H1 (cell line): ENCODE measurements at regions not wholly inside any gene's neighbourhood (a gene's known extent, or its start where the extent isn't known, plus 50 kb on each side); places are given as distances from the start of the nearest gene placed in this dataset.

Experiments
- CTCF ChIA-PET: fragments of 300-600 bp; sonication (Branson Sonifier 250); formaldehyde crosslinking; loops from one replicate; lab custom pipeline; 2021; ENCODE audit not compliant: partially characterized antibody; lab: Charles Lee
- POLR2A ChIA-PET: fragments of 300-600 bp; sonication (Branson Sonifier 250); formaldehyde crosslinking; loops from one replicate; lab custom pipeline; 2021; ENCODE audit warnings: inconsistent platforms; ENCODE audit not compliant: partially characterized antibody; lab: Charles Lee
- DNase-seq, 2 experiments: peaks; one replicate each; pipeline versions ENCODE4 v3.0.0 to v3.0.0-alpha.2; 2010 to 2022; ENCODE audit warnings: low spot score in 2 of 2, low read depth in 1 of 2, mixed read lengths in 1 of 2
- FAIRE-seq: peaks from 2 replicates; lab custom pipeline; 2011; peaks lifted over from hg19 to GRCh38; lab: Jason Lieb, UNC
- H2AFZ ChIP-seq: 2 replicates; pipeline ENCODE4 v1.8.1; 2012; ENCODE audit warnings: low read length, inconsistent platforms
- H2AK5ac ChIP-seq: 2 replicates; pipeline ENCODE4 v1.6.1; 2013; ENCODE audit warnings: low read depth, low read length
- H2BK120ac ChIP-seq: replicated peaks from 2 replicates; pipeline ENCODE3; 2013; ENCODE audit warnings: low read depth, low read length, inconsistent platforms
- H2BK12ac ChIP-seq: 2 replicates; pipeline ENCODE4 v1.6.1; 2013; ENCODE audit warnings: low read depth, low read length
- H2BK15ac ChIP-seq: 2 replicates; pipeline ENCODE4 v1.6.1; 2013; ENCODE audit warnings: low read length
- H2BK20ac ChIP-seq: 2 replicates; pipeline ENCODE4 v1.6.1; 2013; ENCODE audit warnings: low read length
- H2BK5ac ChIP-seq: 2 replicates; pipeline ENCODE4 v1.6.1; 2013; ENCODE audit warnings: low read depth, low read length
- H3K14ac ChIP-seq: 2 replicates; pipeline ENCODE4 v1.6.1; 2013; ENCODE audit warnings: inconsistent platforms; ENCODE audit not compliant: insufficient read length
- H3K18ac ChIP-seq: 2 replicates; pipeline ENCODE4 v1.6.1; 2013; ENCODE audit warnings: low read length; ENCODE audit errors: extremely low read depth
- H3K23ac ChIP-seq: 2 replicates; pipeline ENCODE4 v1.6.1; 2013; ENCODE audit warnings: inconsistent platforms; ENCODE audit not compliant: insufficient read length
- H3K23me2 ChIP-seq: 2 replicates; pipeline ENCODE4 v1.6.1; 2013; ENCODE audit warnings: low read depth, low read length
- H3K27ac ChIP-seq: 2 replicates; pipeline ENCODE4 v1.6.1; 2011; ENCODE audit warnings: low read depth, low read length, inconsistent platforms
- H3K27me3 ChIP-seq, 4 experiments: replicated peaks in 1 of 4; 1 replicate in 1 of 4; 2 replicates in 3 of 4; pipeline versions ENCODE4 v1.6.1 to v1.8.1; 2011 to 2013; ENCODE audit warnings: low read length in 3 of 4, mild to moderate bottlenecking in 3 of 4, inconsistent platforms in 2 of 4, mixed read lengths in 2 of 4, moderate library complexity in 1 of 4; ENCODE audit not compliant: control insufficient read depth in 3 of 4, insufficient read depth in 3 of 4; ENCODE audit errors: extremely low read depth in 1 of 4
- H3K36me3 ChIP-seq, 4 experiments: 2 replicates each; pipeline versions ENCODE4 v1.6.1 to v1.8.1; 2011 to 2013; ENCODE audit warnings: mild to moderate bottlenecking in 4 of 4, low read length in 3 of 4, moderate library complexity in 2 of 4, control low read depth in 1 of 4, inconsistent platforms in 1 of 4; ENCODE audit not compliant: insufficient read depth in 4 of 4, control insufficient read depth in 2 of 4
- H3K4ac ChIP-seq: replicated peaks from 2 replicates; pipeline ENCODE3; 2013; ENCODE audit warnings: low read length, low read depth, mixed read lengths, inconsistent platforms; ENCODE audit not compliant: insufficient read length
- H3K4me1 ChIP-seq, 4 experiments: replicated peaks in 1 of 4; 1 replicate in 1 of 4; 2 replicates in 3 of 4; pipeline versions ENCODE4 v1.6.1 to v1.8.1; 2011 to 2013; ENCODE audit warnings: low read length in 3 of 4, inconsistent platforms in 2 of 4, mixed read lengths in 1 of 4; ENCODE audit not compliant: insufficient read depth in 4 of 4, control insufficient read depth in 3 of 4
- H3K4me2 ChIP-seq, 2 experiments: 2 replicates each; pipeline versions ENCODE4 v1.6.1 to v1.8.1; 2011 to 2013; ENCODE audit warnings: low read depth in 2 of 2, low read length in 2 of 2, control low read depth in 1 of 2, inconsistent platforms in 1 of 2, mild to moderate bottlenecking in 1 of 2; ENCODE audit not compliant: insufficient read depth in 1 of 2
- H3K4me3 ChIP-seq, 4 experiments: fragments of 200-600, 300-600 bp in 1 of 4; sonication (generic), shearing (Covaris generic), sonication (Bioruptor Twin) in 1 of 4; 2 replicates each; pipeline versions ENCODE4 v1.5.1 to v1.8.1; 2011 to 2016; ENCODE audit warnings: low read length in 4 of 4, low read depth in 3 of 4, control low read depth in 2 of 4, inconsistent platforms in 2 of 4, mild to moderate bottlenecking in 2 of 4, mixed read lengths in 1 of 4, moderate library complexity in 1 of 4; ENCODE audit not compliant: insufficient read depth in 2 of 4; ENCODE audit errors: extremely low read depth in 1 of 4
- H3K56ac ChIP-seq: replicated peaks from 2 replicates; pipeline ENCODE3; 2013; ENCODE audit warnings: low read depth, mild to moderate bottlenecking, mixed read lengths, low read length, inconsistent platforms; ENCODE audit not compliant: insufficient read length
- H3K79me1 ChIP-seq: 2 replicates; pipeline ENCODE4 v1.6.1; 2013; ENCODE audit warnings: low read depth, low read length, control low read depth
- H3K79me2 ChIP-seq, 2 experiments: 2 replicates each; pipeline versions ENCODE4 v1.6.1 to v1.8.1; 2012 to 2013; ENCODE audit warnings: low read length in 2 of 2, mild to moderate bottlenecking in 2 of 2, inconsistent platforms in 1 of 2; ENCODE audit not compliant: insufficient read depth in 2 of 2, control insufficient read depth in 1 of 2
- H3K9ac ChIP-seq, 4 experiments: replicated peaks in 1 of 4; 1 replicate in 1 of 4; 2 replicates in 3 of 4; pipeline versions ENCODE4 v1.6.1 to v1.8.1; 2011 to 2013; ENCODE audit warnings: low read depth in 3 of 4, low read length in 3 of 4, control low read depth in 2 of 4, mild to moderate bottlenecking in 2 of 4, moderate library complexity in 2 of 4, inconsistent platforms in 1 of 4; ENCODE audit errors: extremely low read depth in 1 of 4
- H3K9me3 ChIP-seq, 2 experiments: 2 replicates each; pipeline versions ENCODE4 v1.6.1 to v1.8.1; 2012 to 2013; ENCODE audit warnings: mild to moderate bottlenecking in 2 of 2, moderate library complexity in 2 of 2, control low read depth in 1 of 2, inconsistent platforms in 1 of 2, low read depth in 1 of 2, low read length in 1 of 2, mixed read lengths in 1 of 2; ENCODE audit not compliant: insufficient read depth in 2 of 2
- H4K20me1 ChIP-seq, 2 experiments: replicated peaks in 1 of 2; 2 replicates each; pipeline versions ENCODE3 to v1.8.1; 2011 to 2013; ENCODE audit warnings: inconsistent platforms in 2 of 2, low read length in 2 of 2, mild to moderate bottlenecking in 1 of 2; ENCODE audit not compliant: insufficient read depth in 2 of 2, control insufficient read depth in 1 of 2
- H4K5ac ChIP-seq: 2 replicates; pipeline ENCODE4 v1.6.1; 2013; ENCODE audit warnings: low read length, low read depth, mixed read lengths, inconsistent platforms; ENCODE audit not compliant: insufficient read length
- H4K8ac ChIP-seq: 2 replicates; pipeline ENCODE4 v1.8.0; 2013; ENCODE audit warnings: mild to moderate bottlenecking, moderate library complexity, low read length, inconsistent platforms; ENCODE audit not compliant: insufficient read depth; ENCODE audit errors: extremely low read depth
- H4K91ac ChIP-seq: replicated peaks from 2 replicates; pipeline ENCODE3; 2013; ENCODE audit warnings: low read length, mixed read lengths, inconsistent platforms; ENCODE audit not compliant: insufficient read length
- ATF3 ChIP-seq: IDR thresholded peaks from 2 replicates; pipeline ENCODE4 v1.6.1; 2011; ENCODE audit warnings: low read depth, mild to moderate bottlenecking, low read length; ENCODE audit not compliant: insufficient read depth
- E2F6 ChIP-seq: IDR thresholded peaks from 2 replicates; pipeline ENCODE4 v1.6.1; 2012; ENCODE audit warnings: inconsistent platforms
- NRF1 ChIP-seq: IDR thresholded peaks from 2 replicates; pipeline ENCODE4 v1.6.1; 2011; ENCODE audit warnings: mild to moderate bottlenecking, low read depth, low read length, improper control_type of control experiment
- RAD21 ChIP-seq, 2 experiments: IDR thresholded peaks in 1 of 2; conservative IDR thresholded peaks in 1 of 2; 2 replicates each; pipeline ENCODE4 v1.6.1; 2011; ENCODE audit warnings: low read depth in 2 of 2, low read length in 2 of 2, improper control_type of control experiment in 1 of 2, inconsistent platforms in 1 of 2, mild to moderate bottlenecking in 1 of 2, moderate library complexity in 1 of 2
- RBBP5 ChIP-seq: IDR thresholded peaks from 2 replicates; pipeline ENCODE4 v1.7.1; 2012; ENCODE audit warnings: low read depth, mild to moderate bottlenecking, inconsistent platforms, low read length, moderate library complexity, borderline replicate concordance
- SAP30 ChIP-seq: fragments of 300-600 bp; sonication (generic); IDR thresholded peaks from 2 replicates; pipeline ENCODE4 v1.7.1; 2012; ENCODE audit warnings: low read length, moderate library complexity, mild to moderate bottlenecking, inconsistent platforms; ENCODE audit not compliant: insufficient read depth, insufficient replicate concordance
- WGBS, 2 experiments: shearing (Covaris generic) in 1 of 2; methylation state at CpG; one replicate each; pipeline versions ENCODE4 v1.1.6 to v1.1.7; 2013 to 2015; ENCODE audit warnings: low lambda C conversion rate in 2 of 2, mixed read lengths in 2 of 2, inconsistent platforms in 1 of 2, low coverage in 1 of 2, missing lambda C conversion rate in 1 of 2; ENCODE audit not compliant: insufficient replicate concordance in 2 of 2, insufficient coverage in 1 of 2, insufficient read length in 1 of 2; ENCODE audit errors: extremely low coverage in 1 of 2, missing lambda C conversion rate in 1 of 2; 5-methylcytosine and 5-hydroxymethylcytosine counted together
- TF ChIP-seq, protein P1 (sequence below): IDR thresholded peaks from 2 replicates; pipeline ENCODE4 v1.6.1; 2011; ENCODE audit warnings: low read length, improper control_type of control experiment

DNA sequence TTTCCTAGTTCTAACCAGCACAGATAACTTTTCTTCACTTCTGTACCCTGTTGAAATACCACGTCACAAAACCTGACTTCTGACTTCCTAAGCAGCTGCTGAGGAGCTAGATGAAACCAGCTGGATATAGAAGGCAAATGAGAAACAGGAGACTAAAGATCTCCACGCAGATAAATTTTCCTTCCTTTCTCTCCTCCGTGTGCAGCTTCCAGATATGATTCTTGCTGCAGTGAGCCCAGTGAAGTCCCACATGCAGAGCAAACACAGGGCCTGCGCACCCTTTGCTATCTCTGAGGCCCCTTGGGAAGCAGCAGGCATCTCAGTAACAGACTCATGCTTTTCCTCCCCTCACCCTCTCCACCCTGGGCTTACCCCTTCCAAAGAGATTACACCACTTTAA lies 1638.3 kb downstream of the MAT2B start:
- Histone ChIP-seq H2AK5ac (no peak overlapping the region), H2AFZ (peak overlapping the region; percentile 88; the same call in 1 of the 2 replicates), H4K20me1 (no peaks in the 10 kb centered on the region), H4K5ac (no peak overlapping the region), H3K9ac (no peak overlapping the region), H3K9me3 (no peaks in the 10 kb centered on the region), H3K4me1 (peaks cover 0 to 3% (median under 1%) of the 10 kb centered on the region in 4 experiments; a peak in 1 of 7 replicates), H3K4me3 (no peak overlapping the region), H3K36me3 (no peaks in the 10 kb centered on the region), H2BK12ac (no peak overlapping the region), H4K8ac (no peak overlapping the region), H3K23ac (no peak overlapping the region), H2BK15ac (no peak overlapping the region), H4K91ac (no peak overlapping the region), H3K27ac (no peak overlapping the region), H3K79me2 (no peaks in the 10 kb centered on the region), H3K4me2 (no peak overlapping the region), H2BK5ac (no peak overlapping the region), H3K18ac (no peak overlapping the region), H3K23me2 (no peaks in the 10 kb centered on the region), H3K79me1 (no peaks in the 10 kb centered on the region), H2BK20ac (no peak overlapping the region), H3K56ac (no peak overlapping the region), H3K27me3 (no peaks in the 10 kb centered on the region), H3K14ac (no peak overlapping the region), H2BK120ac (no peak overlapping the region), H3K4ac (no peak overlapping the region)
- ChIA-PET CTCF (no interaction called here), POLR2A (no interaction called here)
- DNase-seq (no peak), FAIRE-seq (no peak)
- WGBS, 2 experiments, result 96% methylated on average over 4 of the region's 4 CpGs; no CpG with 5 or more reads in 1 of the 2 experiments
- TF ChIP-seq ATF3 (no peak), SAP30 (no peak), E2F6 (no peak), NRF1 (no peak), RBBP5 (no peak), RAD21 (IDR thresholded peaks at IDR 0.05 in 1 of 2, conservative IDR thresholded peaks at IDR 0.05 in 1 of 2; ENCODE audit: low read depth in 2 of 2, low read length in 2 of 2) (no peak)
- TF ChIP-seq, protein P1, sequence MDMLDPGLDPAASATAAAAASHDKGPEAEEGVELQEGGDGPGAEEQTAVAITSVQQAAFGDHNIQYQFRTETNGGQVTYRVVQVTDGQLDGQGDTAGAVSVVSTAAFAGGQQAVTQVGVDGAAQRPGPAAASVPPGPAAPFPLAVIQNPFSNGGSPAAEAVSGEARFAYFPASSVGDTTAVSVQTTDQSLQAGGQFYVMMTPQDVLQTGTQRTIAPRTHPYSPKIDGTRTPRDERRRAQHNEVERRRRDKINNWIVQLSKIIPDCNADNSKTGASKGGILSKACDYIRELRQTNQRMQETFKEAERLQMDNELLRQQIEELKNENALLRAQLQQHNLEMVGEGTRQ, result no peak
